CD14-positive monocyte (primary cell): ENCODE measurements at regions not wholly inside any gene's neighbourhood (a gene's known extent, or its start where the extent isn't known, plus 50 kb on each side); places are given as distances from the start of the nearest gene placed in this dataset.

Source experiments
- DNase-seq, 3 donors: peaks; one replicate each; pipeline ENCODE4 v3.0.0-alpha.2; 2011 to 2022
- H2AFZ ChIP-seq: 2 replicates; pipeline ENCODE4 v1.6.0; 2012; ENCODE audit warnings: mild to moderate bottlenecking, low read depth, low read length, inconsistent platforms; ENCODE audit not compliant: insufficient read depth, poor library complexity, severe bottlenecking
- H3K27ac ChIP-seq, 2 donors: 1 replicate in 1 of 2; 2 replicates in 1 of 2; pipeline ENCODE4 v1.5.1; 2012 to 2013; ENCODE audit warnings: low read length in 2 of 2, control low read depth in 1 of 2, inconsistent platforms in 1 of 2, low read depth in 1 of 2, mild to moderate bottlenecking in 1 of 2
- H3K27me3 ChIP-seq, 2 donors: one replicate each; pipeline versions ENCODE4 v1.6.0 to v1.6.1; 2011 to 2013; ENCODE audit warnings: low read length in 2 of 2; ENCODE audit not compliant: control insufficient read depth in 2 of 2, insufficient read depth in 2 of 2
- H3K36me3 ChIP-seq, 2 donors: replicated peaks in 1 of 2; 1 replicate in 1 of 2; 2 replicates in 1 of 2; pipeline versions ENCODE4 v1.5.1 to v1.6.1; 2012 to 2013; ENCODE audit warnings: low read length in 2 of 2, control low read depth in 1 of 2, inconsistent platforms in 1 of 2, mild to moderate bottlenecking in 1 of 2; ENCODE audit not compliant: insufficient read depth in 2 of 2, control insufficient read depth in 1 of 2
- H3K4me1 ChIP-seq, 2 donors: 1 replicate in 1 of 2; 2 replicates in 1 of 2; pipeline versions ENCODE4 v1.5.1 to v1.6.1; 2012 to 2013; ENCODE audit warnings: low read length in 2 of 2, control low read depth in 1 of 2, inconsistent platforms in 1 of 2, mild to moderate bottlenecking in 1 of 2, moderate library complexity in 1 of 2; ENCODE audit not compliant: insufficient read depth in 2 of 2, control insufficient read depth in 1 of 2
- H3K4me2 ChIP-seq: replicated peaks from 2 replicates; pipeline ENCODE3; 2012; ENCODE audit warnings: low read length, moderate library complexity, mild to moderate bottlenecking; ENCODE audit not compliant: poor library complexity, severe bottlenecking; ENCODE audit errors: extremely low read depth
- H3K4me3 ChIP-seq, 3 experiments: fragments of 200-600 bp in 1 of 3; sonication (generic) in 1 of 3; replicated peaks in 1 of 3; 1 replicate in 2 of 3; 2 replicates in 1 of 3; pipeline ENCODE4 v1.5.1; 2011 to 2013; ENCODE audit warnings: low read length in 3 of 3, mild to moderate bottlenecking in 3 of 3, control low read depth in 2 of 3, low read depth in 2 of 3, inconsistent platforms in 1 of 3, moderate library complexity in 1 of 3
- H3K79me2 ChIP-seq: 2 replicates; pipeline ENCODE4 v1.6.0; 2012; ENCODE audit warnings: mild to moderate bottlenecking, control low read depth, inconsistent platforms, low read length, moderate library complexity; ENCODE audit not compliant: insufficient read depth
- H3K9ac ChIP-seq: 2 replicates; pipeline ENCODE4 v1.6.0; 2017; ENCODE audit warnings: low read length, mild to moderate bottlenecking; ENCODE audit not compliant: insufficient read depth, poor library complexity, severe bottlenecking
- H3K9me3 ChIP-seq, 2 donors: replicated peaks in 1 of 2; 1 replicate in 1 of 2; 2 replicates in 1 of 2; pipeline versions ENCODE4 v1.5.1 to v1.6.1; 2012 to 2013; ENCODE audit warnings: low read length in 2 of 2, control low read depth in 1 of 2; ENCODE audit not compliant: control insufficient read depth in 1 of 2, insufficient read depth in 1 of 2
- H4K20me1 ChIP-seq: 2 replicates; pipeline ENCODE4 v1.6.0; 2012; ENCODE audit warnings: mild to moderate bottlenecking, low read length, control low read depth, moderate library complexity; ENCODE audit not compliant: insufficient read depth
- H3K27ac Mint-ChIP-seq, 7 donors: one replicate each; pipeline ENCODE4 v1.8.0; 2020; ENCODE audit warnings: mild to moderate bottlenecking in 7 of 7, mixed read lengths in 7 of 7, moderate library complexity in 6 of 7, inconsistent platforms in 2 of 7
- H3K27me3 Mint-ChIP-seq, 3 donors: one replicate each; pipeline ENCODE4 v1.8.0; 2021 to 2022; ENCODE audit warnings: low read depth in 3 of 3, mild to moderate bottlenecking in 3 of 3, mixed read lengths in 3 of 3, moderate library complexity in 3 of 3, inconsistent platforms in 1 of 3
- H3K36me3 Mint-ChIP-seq, 2 donors: one replicate each; pipeline ENCODE4 v1.8.0; 2020; ENCODE audit warnings: mixed read lengths in 2 of 2, inconsistent platforms in 1 of 2, mild to moderate bottlenecking in 1 of 2
- H3K4me1 Mint-ChIP-seq: one replicate; pipeline ENCODE4 v1.8.0; 2020; ENCODE audit warnings: mild to moderate bottlenecking, mixed read lengths
- H3K4me3 Mint-ChIP-seq, 2 donors: one replicate each; pipeline ENCODE4 v1.8.0; 2020; ENCODE audit warnings: mild to moderate bottlenecking in 2 of 2, mixed read lengths in 2 of 2, moderate library complexity in 1 of 2
- H3K9me3 Mint-ChIP-seq, 7 donors: one replicate each; pipeline ENCODE4 v1.8.0; 2020 to 2022; ENCODE audit warnings: mixed read lengths in 7 of 7, mild to moderate bottlenecking in 6 of 7, moderate library complexity in 6 of 7, inconsistent platforms in 2 of 7
- CTCF ChIP-seq: fragments of 200-600 bp; IDR thresholded peaks from one replicate; pipeline ENCODE4 v1.8.0; 2022; ENCODE audit warnings: antibody characterized with exemption, mild to moderate bottlenecking
- WGBS: methylation state at CpG from one replicate; pipeline ENCODE4 v1.1.5; 2013; ENCODE audit warnings: missing lambda C conversion rate; ENCODE audit not compliant: insufficient coverage; 5-methylcytosine and 5-hydroxymethylcytosine counted together
- intact Hi-C, 2 donors: fragments of 100-400 bp; cut with micrococcal nuclease; formaldehyde crosslinking; loops; one replicate each; pipeline versions ENCODE4 v1.15.0 to v1.15.1; 2023

GRCh38 chr16:51531271-51531670, 380.2 kb upstream of the SALL1 start:
- H3K9ac ChIP-seq = no peak overlapping the region
- no peaks in the 10 kb centered on the region for H3K27me3 ChIP-seq
- Mint-ChIP-seq H3K4me3 (no peak overlapping the region), H3K27me3 (peaks cover 0 to 2% (median 0%) of the 10 kb centered on the region in 3 donors), H3K36me3 (no peaks in the 10 kb centered on the region), H3K4me1 (no peaks in the 10 kb centered on the region), H3K27ac (no peak overlapping the region), H3K9me3 (peaks cover 2 to 8% (median 5%) of the 10 kb centered on the region in 7 donors)
- TF ChIP-seq CTCF = no peak
- H3K9me3 ChIP-seq = peaks cover 0 to 6% of the 10 kb centered on the region in 2 donors
- no peak overlapping the region for H3K4me3 ChIP-seq
- H3K4me1 ChIP-seq = no peaks in the 10 kb centered on the region
- H3K27ac ChIP-seq = no peak overlapping the region
- no peak for DNase-seq
- intact Hi-C loops = no loop called here
- H2AFZ ChIP-seq = no peak overlapping the region
- H3K4me2 ChIP-seq = no peak overlapping the region
- no CpG with 5 or more reads among the region's 3 CpGs for WGBS
- H3K36me3 ChIP-seq = no peaks in the 10 kb centered on the region
- no peaks in the 10 kb centered on the region for H4K20me1 ChIP-seq
- no peaks in the 10 kb centered on the region for H3K79me2 ChIP-seq

- H3K27ac ChIP-seq = no peak overlapping the region
- no peaks in the 10 kb centered on the region for H3K4me1 ChIP-seq
- Mint-ChIP-seq H3K27ac (no peak overlapping the region), H3K36me3 (no peaks in the 10 kb centered on the region), H3K9me3 (peaks cover 2 to 7% (median 4%) of the 10 kb centered on the region in 7 donors), H3K4me1 (no peaks in the 10 kb centered on the region), H3K4me3 (no peak overlapping the region), H3K27me3 (peaks cover 0 to 4% (median 0%) of the 10 kb centered on the region in 3 donors)
- no peaks in the 10 kb centered on the region for H3K79me2 ChIP-seq
- H3K4me2 ChIP-seq = no peak overlapping the region
- no peak for TF ChIP-seq CTCF
- H3K36me3 ChIP-seq = no peaks in the 10 kb centered on the region
- H4K20me1 ChIP-seq = no peaks in the 10 kb centered on the region
- no peaks in the 10 kb centered on the region for H3K27me3 ChIP-seq
- WGBS = 81% methylated on average over 4 of the region's 6 CpGs
- H3K9me3 ChIP-seq = peaks cover 0 to 10% of the 10 kb centered on the region in 2 donors
- H3K4me3 ChIP-seq = no peak overlapping the region
- no peak overlapping the region for H2AFZ ChIP-seq
- intact Hi-C loops = no loop called here
- no peak for DNase-seq
- no peak overlapping the region for H3K9ac ChIP-seq
Observed at GRCh38 chr16:51527349-51527748, 376.3 kb upstream of the SALL1 start.
